HS-5 (cell line): ENCODE measurements at regions not wholly inside any gene's neighbourhood (a gene's known extent, or its start where the extent isn't known, plus 50 kb on each side); places are given as distances from the start of the nearest gene placed in this dataset.
"Not testable (repeated sequence)": the region's sequence is repeated elsewhere in the genome, so short reads cannot be mapped to it uniquely, and the experiment has no call there.

Source experiments
- DNase-seq: peaks from one replicate; pipeline ENCODE4 v3.0.0-alpha.2; 2012; ENCODE audit warnings: low read depth

- DNase-seq = no peak
Observed at GRCh38 chr1:168420177-168420576, 123.6 kb downstream of the XCL2 start.

DNA sequence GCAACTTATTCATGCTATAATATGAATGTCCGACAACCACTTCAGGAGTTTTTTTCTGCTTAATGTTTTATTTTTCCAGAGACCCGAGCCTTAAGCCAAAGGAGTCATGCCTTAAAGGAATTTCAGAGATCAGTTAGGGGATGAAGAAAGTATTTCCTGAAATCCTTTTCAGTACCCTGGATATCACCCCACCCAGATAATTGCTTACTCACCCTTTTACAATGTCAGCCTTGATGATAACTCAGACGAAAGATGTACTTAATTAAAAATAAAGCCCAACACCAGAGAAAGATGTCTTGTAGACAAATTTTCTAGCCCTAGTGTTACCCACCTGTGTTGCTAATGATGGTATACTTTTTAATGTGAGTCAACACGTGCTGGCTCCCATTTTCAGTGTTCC, 124.1 kb downstream of the XCL2 start:
- DNase-seq = peak; percentile 31

DNA sequence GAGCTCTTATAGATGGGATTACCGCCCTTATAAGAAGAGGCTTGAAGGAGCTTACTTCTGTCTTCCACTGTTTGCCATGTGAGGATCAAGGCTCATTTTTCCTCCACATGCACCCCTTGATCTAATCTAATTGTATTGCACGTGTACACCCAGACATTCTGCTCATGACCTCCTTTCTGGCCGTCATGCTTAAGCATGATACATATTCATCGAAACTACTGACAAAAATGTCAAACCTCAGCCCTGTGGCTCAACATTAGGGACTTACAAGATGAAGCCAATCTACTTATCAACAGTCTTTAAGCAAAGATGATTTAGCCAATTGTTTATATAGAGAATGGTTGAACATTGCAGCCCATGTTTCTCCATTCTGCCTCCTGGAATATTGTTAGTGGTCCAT, 127.6 kb downstream of the XCL2 start:
- no peak for DNase-seq

DNA sequence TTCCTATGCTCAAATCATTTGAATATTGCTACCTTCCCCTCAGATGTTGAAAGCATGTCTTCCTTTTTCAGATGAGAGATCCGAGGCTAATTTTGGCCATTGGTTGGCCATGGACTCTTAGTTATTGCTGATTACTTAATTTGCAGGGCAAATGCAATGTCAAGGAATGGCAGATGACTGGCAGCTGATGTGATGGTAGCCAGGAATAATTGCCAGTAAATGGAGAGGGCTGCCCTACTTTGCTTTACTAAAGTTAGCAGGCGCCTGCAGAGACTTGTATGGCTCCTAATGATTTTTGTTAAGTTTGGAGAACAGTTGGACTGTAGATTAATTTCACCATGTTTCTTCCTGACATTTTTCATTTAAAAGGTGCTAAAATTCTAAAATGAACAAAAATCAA, 128.9 kb downstream of the XCL2 start:
- DNase-seq = no peak

DNA sequence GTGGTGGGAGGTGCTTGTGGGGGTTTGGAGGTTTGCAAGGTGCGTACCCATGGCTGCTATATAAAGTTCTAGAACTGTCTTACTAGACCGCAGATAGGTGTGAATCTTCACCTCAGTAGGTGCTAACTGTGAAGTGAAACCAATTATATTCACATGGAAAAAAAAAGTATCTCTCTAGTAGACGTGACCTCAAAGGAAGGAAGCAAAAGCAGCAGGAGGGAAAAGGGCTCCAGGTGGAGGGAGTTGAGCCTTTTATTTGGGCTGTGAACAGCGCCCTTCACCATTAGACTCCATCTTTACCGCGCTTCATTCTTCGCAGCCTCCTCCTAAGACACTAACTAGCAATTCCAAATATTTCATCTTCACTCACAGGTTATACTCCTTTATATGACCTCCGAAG, 129.8 kb downstream of the TBX19 start:
- no peak for DNase-seq

DNA sequence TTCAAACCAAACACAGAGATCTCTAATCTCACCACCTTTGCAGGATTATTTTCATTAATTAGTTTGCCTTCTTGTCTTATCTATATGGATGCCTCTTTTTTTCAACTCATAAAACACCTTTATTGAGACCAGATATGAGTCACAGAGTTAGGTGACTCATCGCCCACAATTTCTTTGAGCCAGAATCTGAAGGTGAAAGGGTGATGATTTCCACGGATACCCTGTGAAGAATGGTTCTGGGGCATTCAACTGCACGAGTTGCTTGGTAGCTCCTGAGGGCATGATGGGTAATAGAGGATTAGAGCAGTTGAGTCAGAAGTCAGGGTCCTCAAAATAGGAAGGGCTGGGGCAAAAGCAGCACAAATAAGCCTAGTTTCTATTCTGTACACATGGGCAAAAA, 128.2 kb downstream of the TBX19 start:
- DNase-seq = peak; percentile 56

DNA sequence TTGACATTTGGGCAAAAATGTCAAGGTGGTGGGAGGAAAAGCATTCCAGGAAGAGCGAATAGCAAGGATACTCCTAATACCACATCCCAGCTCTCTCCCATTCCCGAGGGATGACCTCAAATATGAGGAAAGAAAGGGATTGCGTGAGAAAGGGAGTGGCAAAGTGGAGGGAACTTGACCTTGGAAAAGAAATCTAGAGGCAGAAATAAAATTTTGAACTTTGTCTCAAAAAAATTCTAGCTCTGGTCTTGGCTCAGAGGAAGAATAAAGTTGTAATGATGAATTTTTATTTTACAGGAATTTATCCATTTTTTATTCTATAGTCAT, 127.8 kb downstream of the TBX19 start:
- no peak for DNase-seq

DNA sequence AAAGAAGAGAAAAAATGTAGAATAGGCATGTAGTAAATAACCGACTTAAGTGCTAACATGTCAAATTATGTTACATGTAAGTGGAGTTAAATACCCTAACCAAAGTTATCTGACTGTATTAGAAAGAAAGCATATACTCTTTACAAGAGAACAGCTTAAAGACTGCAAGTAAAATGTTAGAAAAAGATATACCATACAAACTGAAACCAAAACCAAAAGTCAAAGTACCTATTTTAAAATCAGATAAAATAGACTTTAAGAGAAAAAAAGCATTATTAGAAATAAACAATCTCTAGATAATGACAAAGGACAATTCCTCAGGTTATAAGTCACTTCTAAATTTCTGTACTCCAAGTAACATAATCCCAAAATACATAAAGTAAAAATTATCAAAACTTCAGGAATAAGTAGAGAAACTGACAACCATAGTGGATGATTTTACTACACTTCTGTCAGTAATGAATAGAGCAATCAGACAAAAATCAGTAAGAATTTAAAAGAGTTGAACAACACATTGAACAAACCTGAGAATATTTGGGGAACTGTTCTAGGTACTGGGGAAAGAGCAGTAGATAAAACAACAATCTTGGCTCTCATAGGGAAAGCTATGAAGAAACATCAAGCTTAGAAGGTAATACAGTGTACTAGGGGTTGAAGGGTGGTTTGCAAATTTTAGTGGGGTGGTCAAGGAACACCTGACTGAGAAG, 127.3 kb downstream of the TBX19 start:
- no peak for DNase-seq

DNA sequence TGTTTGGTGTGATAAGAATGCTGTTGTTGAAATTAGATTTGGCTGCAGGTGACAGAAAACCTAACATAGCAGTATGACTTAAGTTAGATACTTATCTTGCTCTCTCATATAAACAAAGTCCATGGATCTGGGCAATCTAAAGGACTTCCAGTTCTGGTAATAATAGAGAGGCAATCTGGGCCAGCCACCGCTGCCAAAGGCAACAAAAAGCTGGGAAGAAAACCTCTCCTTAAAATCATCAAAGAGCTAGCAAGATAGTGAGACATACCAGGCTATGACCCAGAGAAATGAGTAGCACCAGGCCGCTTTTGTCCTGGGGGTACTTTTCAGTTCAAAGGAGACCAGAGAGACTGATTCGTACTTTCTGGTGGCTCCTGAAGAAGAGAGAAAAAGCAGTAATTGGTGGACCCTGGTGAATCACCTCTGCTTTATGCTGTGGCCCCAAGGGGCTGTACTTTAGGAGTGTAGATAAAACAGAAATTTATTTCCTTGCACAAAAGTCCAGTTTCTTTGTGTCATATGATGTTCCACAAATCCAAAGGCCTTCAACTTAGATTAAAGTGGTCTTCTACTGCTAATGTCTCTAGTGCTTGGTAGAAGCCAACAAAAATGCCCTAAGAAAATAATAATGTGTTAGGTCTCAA, 125.4 kb downstream of the TBX19 start:
- DNase-seq = no peak

DNA sequence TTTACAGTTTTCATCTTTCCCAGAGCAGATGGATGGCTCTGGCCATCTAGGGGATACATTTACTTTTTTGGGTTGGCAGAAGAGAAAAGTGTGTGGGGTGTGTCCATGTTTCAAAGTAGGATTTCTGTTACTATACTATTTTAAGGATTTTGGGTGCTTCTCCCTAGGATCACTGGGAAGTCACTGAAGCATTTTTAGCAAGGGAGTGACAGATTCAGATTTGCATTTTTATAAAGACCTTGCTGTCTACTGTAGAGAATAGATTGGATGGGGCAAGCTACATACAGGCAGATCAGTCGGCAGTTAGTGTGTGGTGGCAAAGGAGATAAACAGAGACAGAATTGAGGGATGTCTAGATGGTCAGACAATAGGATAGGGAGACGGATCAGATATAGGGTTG, 122.5 kb downstream of the TBX19 start:
- no peak for DNase-seq

DNA sequence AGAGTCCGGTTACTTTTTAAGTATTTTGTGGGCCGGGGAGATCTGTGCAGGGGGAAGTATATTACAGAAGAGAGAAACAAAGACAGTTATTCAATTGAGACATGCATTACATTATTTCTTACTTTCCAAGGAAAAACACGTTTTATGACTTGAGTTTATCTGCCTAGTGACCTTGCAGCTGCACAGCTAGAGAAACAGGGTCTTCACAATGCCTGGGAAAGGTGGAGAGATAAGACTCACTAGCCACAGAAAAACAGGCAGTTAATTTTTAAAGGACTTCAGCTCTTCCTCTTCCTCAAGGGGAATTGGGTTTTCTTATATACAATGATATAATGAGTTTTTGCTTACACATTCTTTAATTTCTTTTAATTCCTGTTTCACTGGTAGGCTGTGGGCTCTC, 121.8 kb downstream of the TBX19 start:
- DNase-seq = not testable (repeated sequence)

DNA sequence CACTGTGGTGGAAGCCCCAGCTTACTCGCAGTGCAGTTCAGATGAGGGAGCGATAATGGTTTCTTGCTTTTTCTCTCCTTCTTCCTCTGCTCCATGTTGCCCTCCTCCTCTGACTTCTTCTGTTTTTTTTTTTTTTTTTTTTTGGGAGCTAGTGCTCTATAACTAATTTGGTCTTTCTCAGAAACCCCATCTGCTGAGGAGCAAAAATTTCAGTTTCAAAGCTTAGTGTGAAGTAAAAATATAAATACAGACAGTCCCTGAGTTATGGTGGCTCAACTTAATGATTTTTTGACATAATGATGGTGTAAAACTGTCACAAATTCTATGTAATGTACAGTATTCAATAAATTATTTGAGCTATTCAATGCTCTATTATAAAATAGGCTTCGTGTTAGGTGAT, 120.7 kb downstream of the TBX19 start:
- DNase-seq = no peak

- DNase-seq = no peak
Observed at GRCh38 chr1:168400139-168400538, 119.5 kb downstream of the TBX19 start.

DNA sequence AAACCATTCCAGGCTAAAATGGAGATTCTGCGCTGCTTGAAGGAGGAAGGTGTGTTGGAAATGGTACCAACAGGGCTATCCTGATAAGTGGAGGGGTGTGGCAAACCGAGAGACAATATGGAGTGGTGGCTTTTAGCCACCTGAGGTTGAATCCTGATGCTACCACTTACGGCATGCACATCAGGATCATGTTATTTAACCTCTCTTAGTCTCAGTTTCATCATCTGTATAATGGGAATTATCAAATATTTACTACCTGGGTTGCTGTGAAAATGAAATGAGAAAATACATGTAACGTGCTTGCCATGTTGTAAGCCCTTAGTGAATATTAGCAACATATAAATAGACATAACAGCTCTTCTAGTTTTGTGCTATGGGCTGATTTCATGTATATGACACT, 117.1 kb downstream of the TBX19 start:
- DNase-seq = no peak

GRCh38 chr1:168396940-168397684, 116.4 kb downstream of the TBX19 start:
- DNase-seq = no peak

DNA sequence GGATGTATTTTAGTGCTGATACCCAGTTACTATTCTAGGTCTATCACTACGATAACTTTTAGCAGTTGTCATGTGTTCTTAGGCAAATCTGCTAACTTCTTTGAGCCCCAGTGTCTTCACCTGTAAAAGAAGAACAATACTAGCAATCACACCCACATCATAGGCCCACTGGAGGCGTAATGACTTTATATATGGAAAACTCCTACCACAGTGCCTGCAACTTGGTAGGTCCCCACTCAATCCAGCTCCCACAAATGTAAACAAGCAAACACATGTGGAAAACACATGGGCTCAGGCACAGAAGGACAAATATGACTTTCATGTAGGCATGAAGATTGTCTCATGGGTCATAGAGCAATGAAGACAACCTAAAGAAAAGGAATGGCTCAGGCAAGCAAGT, 115.8 kb downstream of the TBX19 start:
- DNase-seq = no peak

GRCh38 chr1:168394858-168395257, 114.2 kb downstream of the TBX19 start:
- no peak for DNase-seq

DNA sequence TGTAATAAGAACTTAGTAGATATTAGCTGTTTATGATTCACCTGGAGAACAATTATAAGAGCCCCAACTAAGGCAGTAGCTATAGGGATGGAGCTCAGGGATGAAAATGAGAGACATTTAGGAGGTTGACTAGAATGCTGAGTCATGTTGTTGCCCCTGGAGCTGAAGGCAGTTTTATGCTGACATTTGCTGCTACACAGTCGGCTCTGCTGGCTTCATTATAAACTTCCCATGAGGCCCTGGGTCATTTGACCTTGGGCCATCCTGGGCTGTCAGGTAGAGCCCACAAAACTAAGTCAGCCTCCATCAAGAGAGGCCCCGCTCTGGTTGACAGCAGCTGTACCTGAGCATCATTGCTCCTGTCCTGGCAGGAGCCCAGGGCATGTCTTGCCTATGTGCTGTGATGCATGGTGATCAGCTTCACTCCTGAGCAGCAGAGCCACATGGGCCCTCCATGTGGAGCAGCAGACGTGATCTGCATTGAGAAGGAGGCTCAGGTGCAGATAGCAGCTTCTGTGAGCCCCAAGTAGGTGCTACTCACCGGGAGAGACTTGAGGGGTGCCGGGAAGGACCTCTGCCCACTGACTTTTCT, 112.4 kb downstream of the TBX19 start:
- no peak for DNase-seq

GRCh38 chr1:168391851-168392681, 111.4 kb downstream of the TBX19 start:
- DNase-seq = no peak

- DNase-seq = no peak
Observed at GRCh38 chr1:168390271-168390670, 109.6 kb downstream of the TBX19 start.

GRCh38 chr1:168387781-168388760, 107.4 kb downstream of the TBX19 start:
- DNase-seq = no peak
